AG08396 (cell line): ENCODE measurements at regions not wholly inside any gene's neighbourhood (a gene's known extent, or its start where the extent isn't known, plus 50 kb on each side); places are given as distances from the start of the nearest gene placed in this dataset.
"Not testable (repeated sequence)": the region's sequence is repeated elsewhere in the genome, so short reads cannot be mapped to it uniquely, and the experiment has no call there.

Experiments used
- DNase-seq: peaks from one replicate; pipeline ENCODE4 v3.0.0; 2012; ENCODE audit warnings: low spot score, mixed read lengths

GRCh38 chrX:41984628-41985027 is 61.3 kb upstream of the CASK start:
- DNase-seq, result no peak

GRCh38 chrX:41982953-41983352 is 59.6 kb upstream of the CASK start:
- no peak for DNase-seq

- DNase-seq, result no peak
Observed at GRCh38 chrX:41981481-41982013, 58.2 kb upstream of the CASK start.

GRCh38 chrX:41974677-41975076 is 51.3 kb upstream of the CASK start:
- not testable (repeated sequence) for DNase-seq

- no peak for DNase-seq
Observed at GRCh38 chrX:41973208-41973607, 49.9 kb upstream of the CASK start.
